Hepatocyte (in vitro differentiated cells): ENCODE measurements at regions not wholly inside any gene's neighbourhood (a gene's known extent, or its start where the extent isn't known, plus 50 kb on each side); places are given as distances from the start of the nearest gene placed in this dataset.

Experiments used
- EZH2 ChIP-seq: fragments of 200-600 bp; sonication (generic); IDR thresholded peaks from 2 replicates; pipeline ENCODE4 v1.6.1; 2016; ENCODE audit warnings: antibody characterized with exemption, mild to moderate bottlenecking, borderline replicate concordance
- EZH2phosphoT487 ChIP-seq: fragments of 200-600 bp; sonication (generic); IDR thresholded peaks from one replicate; pipeline ENCODE4 v1.6.1; 2018; ENCODE audit warnings: antibody characterized with exemption, mild to moderate bottlenecking, low read depth, moderate library complexity; ENCODE audit not compliant: unreplicated experiment, severe bottlenecking
- TF ChIP-seq, protein P1 (sequence below): fragments of 200-600 bp; sonication (generic); IDR thresholded peaks from 2 replicates; pipeline ENCODE4 v1.5.1; 2016; ENCODE audit warnings: antibody characterized with exemption, mild to moderate bottlenecking; ENCODE audit not compliant: poor library complexity

DNA sequence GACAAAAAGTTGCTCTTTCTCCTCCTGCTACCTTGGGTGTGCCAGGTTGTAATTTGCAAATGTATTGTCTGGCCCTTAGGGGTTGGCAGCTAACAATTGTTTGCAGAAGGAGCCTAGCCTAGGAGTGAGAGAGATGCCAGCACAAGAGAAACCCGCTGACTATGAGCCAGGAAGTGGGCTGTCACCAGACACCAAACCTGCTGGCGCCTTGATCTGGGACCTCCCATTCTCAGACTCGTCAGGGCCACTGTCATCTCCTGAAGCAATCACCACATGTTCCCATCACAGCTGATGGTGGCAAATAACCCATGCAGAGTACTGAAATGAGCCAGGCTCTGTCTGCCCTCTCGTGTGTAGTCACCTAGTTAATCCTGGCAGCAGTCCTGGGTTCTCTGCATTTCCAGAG is 406.4 kb upstream of the NPAP1 start:
- TF ChIP-seq, protein P1, sequence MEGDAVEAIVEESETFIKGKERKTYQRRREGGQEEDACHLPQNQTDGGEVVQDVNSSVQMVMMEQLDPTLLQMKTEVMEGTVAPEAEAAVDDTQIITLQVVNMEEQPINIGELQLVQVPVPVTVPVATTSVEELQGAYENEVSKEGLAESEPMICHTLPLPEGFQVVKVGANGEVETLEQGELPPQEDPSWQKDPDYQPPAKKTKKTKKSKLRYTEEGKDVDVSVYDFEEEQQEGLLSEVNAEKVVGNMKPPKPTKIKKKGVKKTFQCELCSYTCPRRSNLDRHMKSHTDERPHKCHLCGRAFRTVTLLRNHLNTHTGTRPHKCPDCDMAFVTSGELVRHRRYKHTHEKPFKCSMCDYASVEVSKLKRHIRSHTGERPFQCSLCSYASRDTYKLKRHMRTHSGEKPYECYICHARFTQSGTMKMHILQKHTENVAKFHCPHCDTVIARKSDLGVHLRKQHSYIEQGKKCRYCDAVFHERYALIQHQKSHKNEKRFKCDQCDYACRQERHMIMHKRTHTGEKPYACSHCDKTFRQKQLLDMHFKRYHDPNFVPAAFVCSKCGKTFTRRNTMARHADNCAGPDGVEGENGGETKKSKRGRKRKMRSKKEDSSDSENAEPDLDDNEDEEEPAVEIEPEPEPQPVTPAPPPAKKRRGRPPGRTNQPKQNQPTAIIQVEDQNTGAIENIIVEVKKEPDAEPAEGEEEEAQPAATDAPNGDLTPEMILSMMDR, result no peak
- TF ChIP-seq EZH2 (no peak), EZH2phosphoT487 (no peak)
